ENCODE measurements at regions not wholly inside any gene's neighbourhood (a gene's known extent, or its start where the extent isn't known, plus 50 kb on each side); places are given as distances from the start of the nearest gene placed in this dataset.

DNA sequence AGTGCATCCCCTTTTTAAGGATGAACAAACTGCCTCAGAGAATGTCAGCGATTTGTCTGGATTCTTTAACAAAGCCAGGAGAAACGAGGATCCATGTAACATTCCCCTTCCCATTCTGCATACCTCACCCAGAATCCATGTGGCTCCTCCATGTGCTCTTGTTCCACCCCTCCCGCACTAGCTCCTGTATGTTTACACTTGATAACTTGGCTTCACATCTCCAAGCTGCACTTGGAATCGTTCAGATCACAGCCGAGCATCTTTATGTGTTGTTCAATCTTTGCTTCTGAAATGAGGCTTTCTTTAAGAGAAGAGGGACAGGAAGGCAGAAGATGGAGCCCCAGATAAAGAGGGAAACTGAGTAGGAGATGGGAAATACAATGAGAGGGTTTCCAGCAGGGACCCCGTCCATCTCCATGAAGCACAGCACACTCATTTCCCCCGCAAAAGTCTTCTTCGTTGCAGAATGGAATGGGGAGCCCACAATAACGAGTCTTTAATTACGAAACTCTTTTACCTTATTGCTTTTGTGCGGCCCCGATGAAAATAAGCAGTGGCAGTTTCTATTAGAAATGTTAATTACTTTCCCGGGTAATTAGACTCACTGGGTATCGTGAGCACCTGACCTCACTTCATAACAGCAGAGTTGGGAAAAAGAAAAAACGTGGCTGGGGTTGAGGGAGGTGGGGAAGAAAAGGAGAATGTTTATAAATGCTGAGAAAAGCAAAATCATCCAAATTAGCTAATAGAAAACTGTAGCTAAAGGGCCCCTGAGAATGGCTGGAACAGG is 96.8 kb upstream of the ISX start:
- Histone ChIP-seq H3K9ac (ENCODE audit: low read length in 3 of 3) (no peak overlapping the region), H3K36me3 (ENCODE audit: control insufficient read depth in 2 of 3, insufficient read depth in 3 of 3, low read length in 3 of 3) (no peaks in the 10 kb centered on the region), H3K27ac (ENCODE audit: low read depth in 2 of 2, low read length in 2 of 2) (no peak overlapping the region), H3K4me3 (ENCODE audit: low read length in 3 of 3) (no peak overlapping the region), H3K4me1 (ENCODE audit: control insufficient read depth in 2 of 3, insufficient read depth in 2 of 3, low read depth in 1 of 3, low read length in 3 of 3) (no peaks in the 10 kb centered on the region), H3K9me3 (ENCODE audit: control insufficient read depth in 2 of 3, insufficient read depth in 1 of 3, low read length in 3 of 3) (no peaks in the 10 kb centered on the region), H3K27me3 (ENCODE audit: control insufficient read depth, insufficient read depth, low read length) (no peaks in the 10 kb centered on the region)
- intact Hi-C loops (cut with DNase I) = no loop called here
- DNase-seq (no peak), FAIRE-seq (no peak)
- TF ChIP-seq, protein P1, sequence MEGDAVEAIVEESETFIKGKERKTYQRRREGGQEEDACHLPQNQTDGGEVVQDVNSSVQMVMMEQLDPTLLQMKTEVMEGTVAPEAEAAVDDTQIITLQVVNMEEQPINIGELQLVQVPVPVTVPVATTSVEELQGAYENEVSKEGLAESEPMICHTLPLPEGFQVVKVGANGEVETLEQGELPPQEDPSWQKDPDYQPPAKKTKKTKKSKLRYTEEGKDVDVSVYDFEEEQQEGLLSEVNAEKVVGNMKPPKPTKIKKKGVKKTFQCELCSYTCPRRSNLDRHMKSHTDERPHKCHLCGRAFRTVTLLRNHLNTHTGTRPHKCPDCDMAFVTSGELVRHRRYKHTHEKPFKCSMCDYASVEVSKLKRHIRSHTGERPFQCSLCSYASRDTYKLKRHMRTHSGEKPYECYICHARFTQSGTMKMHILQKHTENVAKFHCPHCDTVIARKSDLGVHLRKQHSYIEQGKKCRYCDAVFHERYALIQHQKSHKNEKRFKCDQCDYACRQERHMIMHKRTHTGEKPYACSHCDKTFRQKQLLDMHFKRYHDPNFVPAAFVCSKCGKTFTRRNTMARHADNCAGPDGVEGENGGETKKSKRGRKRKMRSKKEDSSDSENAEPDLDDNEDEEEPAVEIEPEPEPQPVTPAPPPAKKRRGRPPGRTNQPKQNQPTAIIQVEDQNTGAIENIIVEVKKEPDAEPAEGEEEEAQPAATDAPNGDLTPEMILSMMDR (IDR thresholded peaks at IDR 0.05; ENCODE audit: borderline replicate concordance, extremely low read depth, insufficient read depth) = no peak

GRCh38 chr22:34971456-34971855 is 94.5 kb upstream of the ISX start:
- TF ChIP-seq, protein P1 (IDR thresholded peaks at IDR 0.05; ENCODE audit: borderline replicate concordance, extremely low read depth, insufficient read depth) = no peak
- Histone ChIP-seq H3K27ac (ENCODE audit: low read depth in 2 of 2, low read length in 2 of 2) (no peak overlapping the region), H3K9ac (ENCODE audit: low read length in 3 of 3) (no peak overlapping the region), H3K9me3 (ENCODE audit: control insufficient read depth in 2 of 3, insufficient read depth in 1 of 3, low read length in 3 of 3) (no peaks in the 10 kb centered on the region), H3K4me3 (ENCODE audit: low read length in 3 of 3) (no peak overlapping the region), H3K27me3 (ENCODE audit: control insufficient read depth, insufficient read depth, low read length) (no peaks in the 10 kb centered on the region), H3K36me3 (ENCODE audit: control insufficient read depth in 2 of 3, insufficient read depth in 3 of 3, low read length in 3 of 3) (no peaks in the 10 kb centered on the region), H3K4me1 (ENCODE audit: control insufficient read depth in 2 of 3, insufficient read depth in 2 of 3, low read depth in 1 of 3, low read length in 3 of 3) (no peaks in the 10 kb centered on the region)
- DNase-seq = no peak
- intact Hi-C loops (cut with DNase I) = no loop called here
- FAIRE-seq = no peak

- H3K36me3 ChIP-seq (ENCODE audit: control insufficient read depth in 2 of 3, insufficient read depth in 3 of 3, low read length in 3 of 3) = no peaks in the 10 kb centered on the region
- H3K9ac ChIP-seq (ENCODE audit: low read length in 3 of 3) = no peak overlapping the region
- no peak overlapping the region for H3K27ac ChIP-seq (ENCODE audit: low read depth in 2 of 2, low read length in 2 of 2)
- intact Hi-C loops (cut with DNase I) = no loop called here
- FAIRE-seq (no peak), DNase-seq (no peak)
- no peaks in the 10 kb centered on the region for H3K9me3 ChIP-seq (ENCODE audit: control insufficient read depth in 2 of 3, insufficient read depth in 1 of 3, low read length in 3 of 3)
- no peaks in the 10 kb centered on the region for H3K27me3 ChIP-seq (ENCODE audit: control insufficient read depth, insufficient read depth, low read length)
- no peaks in the 10 kb centered on the region for H3K4me1 ChIP-seq (ENCODE audit: control insufficient read depth in 2 of 3, insufficient read depth in 2 of 3, low read depth in 1 of 3, low read length in 3 of 3)
- TF ChIP-seq, protein P1 (IDR thresholded peaks at IDR 0.05; ENCODE audit: borderline replicate concordance, extremely low read depth, insufficient read depth) = no peak
- H3K4me3 ChIP-seq (ENCODE audit: low read length in 3 of 3) = no peak overlapping the region
These were observed 93.6 kb upstream of the ISX start for GRCh38 chr22:34972191-34972897.
